Ureter (tissue), 1 donor: ENCODE measurements at regions not wholly inside any gene's neighbourhood (a gene's known extent, or its start where the extent isn't known, plus 50 kb on each side); places are given as distances from the start of the nearest gene placed in this dataset.
"Not testable (repeated sequence)": the region's sequence is repeated elsewhere in the genome, so short reads cannot be mapped to it uniquely, and the experiment has no call there.

ENCODE experiments used
- DNase-seq: peaks from one replicate; pipeline ENCODE4 v3.0.0-alpha.2; 2020; ENCODE audit warnings: low spot score
- donor health status: DM: yes; HTN: yes; CAD: no.

DNA sequence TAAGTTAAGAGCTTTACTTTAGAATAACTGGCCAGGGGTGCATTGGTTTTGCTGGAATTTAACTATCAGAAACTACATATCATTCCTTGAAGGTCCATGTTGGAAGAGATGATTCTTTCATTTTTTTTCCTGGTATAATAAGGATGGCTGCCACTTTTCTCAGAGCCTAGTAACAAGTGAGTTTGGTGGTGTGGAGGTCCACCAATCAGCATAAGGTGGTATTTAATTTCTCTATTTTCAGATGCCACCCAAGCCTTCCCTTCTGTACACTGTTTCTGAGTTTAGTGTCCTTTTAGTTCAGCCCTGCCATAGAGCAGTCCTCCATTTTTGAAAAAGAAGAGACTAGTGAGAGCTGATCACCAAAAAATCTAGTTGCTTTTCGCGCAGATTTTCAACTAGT lies 386.3 kb downstream of the USP25 start:
- no peak for DNase-seq

- no peak for DNase-seq
These were observed 387.0 kb downstream of the USP25 start for GRCh38 chr21:16116798-16117197.

- DNase-seq = no peak
These were observed 387.5 kb downstream of the USP25 start for GRCh38 chr21:16117331-16117730.

GRCh38 chr21:16117851-16118590 lies 388.2 kb downstream of the USP25 start:
- no peak for DNase-seq

- no peak for DNase-seq
These were observed 394.8 kb downstream of the USP25 start for GRCh38 chr21:16124378-16125138.

DNA sequence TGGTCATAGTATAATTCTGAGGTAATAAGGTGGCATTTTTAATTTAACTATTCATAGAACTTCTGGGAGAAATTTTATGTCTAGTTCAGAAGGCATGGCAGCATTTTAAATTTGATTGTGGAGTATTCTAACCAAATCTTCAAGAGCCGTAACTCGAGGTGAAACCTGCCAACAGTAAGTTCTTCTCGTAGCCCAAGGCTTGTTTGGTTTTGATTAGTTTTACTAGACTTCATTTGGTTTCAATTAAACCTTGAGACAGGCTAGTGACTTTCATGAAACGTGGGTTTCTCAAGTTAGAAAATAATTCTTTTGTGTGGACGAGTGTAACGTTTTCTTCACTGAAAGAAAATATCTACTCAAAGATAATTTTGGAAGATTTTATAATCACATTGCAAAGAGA lies 395.5 kb downstream of the USP25 start:
- no peak for DNase-seq

GRCh38 chr21:16132453-16132852 lies 402.7 kb downstream of the USP25 start:
- DNase-seq = not testable (repeated sequence)

DNA sequence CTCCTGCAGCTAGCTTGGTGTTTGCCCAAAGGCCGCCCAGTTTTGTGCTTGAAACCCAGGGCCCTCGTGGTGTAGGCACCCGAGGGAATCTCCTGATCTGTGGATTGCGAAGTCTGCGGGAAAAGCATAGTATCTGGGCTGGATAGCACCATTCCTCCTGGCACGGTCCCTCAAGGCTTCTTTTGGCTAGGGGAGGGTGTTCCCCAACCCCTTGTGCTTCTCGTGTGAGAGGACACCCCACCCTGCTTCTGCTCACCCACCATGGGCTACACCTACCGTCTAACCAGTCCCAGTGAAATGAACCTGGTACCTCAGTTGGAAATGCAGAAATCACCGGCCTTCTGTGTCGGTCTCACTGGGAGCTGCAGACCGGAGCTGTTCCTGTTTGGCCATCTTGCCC lies 403.5 kb downstream of the USP25 start:
- DNase-seq = no peak

DNA sequence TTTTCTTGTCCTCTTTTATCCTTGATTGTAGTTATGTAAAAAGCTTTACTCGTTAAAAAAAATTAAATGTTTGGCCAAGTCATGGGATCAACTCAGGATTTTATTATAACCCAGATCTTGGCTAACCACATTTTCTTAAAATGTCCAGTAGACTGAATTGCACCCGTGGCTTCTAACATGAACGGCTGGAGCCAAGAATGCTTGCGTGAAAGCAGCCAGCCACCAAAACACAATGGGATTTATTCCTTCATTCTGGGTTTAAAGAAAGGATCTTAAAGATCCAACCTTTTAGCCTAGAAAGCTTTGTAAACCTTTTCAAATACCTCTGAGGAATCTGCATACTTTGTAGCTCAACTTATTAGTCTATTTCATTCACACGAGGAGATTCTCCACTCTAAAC lies 404.4 kb downstream of the USP25 start:
- no peak for DNase-seq

DNA sequence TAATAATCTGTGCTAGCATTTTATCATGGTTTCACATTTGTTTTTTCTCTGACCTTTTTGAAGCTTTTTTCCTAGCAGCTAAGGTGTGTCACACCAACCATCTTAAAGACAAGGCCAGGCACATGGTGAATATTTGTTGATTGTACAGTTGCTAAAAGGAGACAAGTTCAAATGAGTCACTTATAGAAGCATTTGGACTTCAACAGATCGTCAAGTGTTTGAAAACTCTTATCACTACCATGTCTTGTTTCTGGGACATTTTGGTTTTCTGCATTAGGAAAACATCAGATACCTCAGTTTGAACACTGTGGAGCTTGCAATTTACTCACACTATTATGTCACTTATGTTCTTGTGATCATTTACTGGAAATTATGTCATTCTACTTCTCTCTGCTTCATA lies 407.3 kb downstream of the USP25 start:
- DNase-seq = no peak

- DNase-seq = no peak
These were observed 415.3 kb downstream of the USP25 start for GRCh38 chr21:16145052-16145451.

GRCh38 chr21:16145479-16145878 lies 415.7 kb downstream of the USP25 start:
- no peak for DNase-seq

DNA sequence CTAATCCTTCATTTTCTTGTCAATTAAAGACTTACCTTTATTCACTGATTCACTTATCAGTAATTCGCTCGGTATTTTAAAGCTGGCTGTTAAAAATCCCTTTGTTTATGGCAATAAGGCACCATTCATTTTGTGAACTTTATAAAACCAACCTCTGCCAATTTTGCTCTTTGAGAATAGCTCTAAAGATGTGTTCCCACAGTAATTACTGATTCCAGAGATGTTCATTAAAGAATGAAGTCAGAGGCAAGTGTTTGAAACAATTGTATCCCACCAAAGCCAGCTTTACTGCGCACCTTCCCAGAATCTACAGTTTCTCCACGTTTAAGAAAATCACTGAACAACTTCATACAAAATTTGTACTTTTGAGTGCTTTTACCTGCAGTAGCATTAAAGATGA lies 424.5 kb downstream of the USP25 start:
- no peak for DNase-seq

DNA sequence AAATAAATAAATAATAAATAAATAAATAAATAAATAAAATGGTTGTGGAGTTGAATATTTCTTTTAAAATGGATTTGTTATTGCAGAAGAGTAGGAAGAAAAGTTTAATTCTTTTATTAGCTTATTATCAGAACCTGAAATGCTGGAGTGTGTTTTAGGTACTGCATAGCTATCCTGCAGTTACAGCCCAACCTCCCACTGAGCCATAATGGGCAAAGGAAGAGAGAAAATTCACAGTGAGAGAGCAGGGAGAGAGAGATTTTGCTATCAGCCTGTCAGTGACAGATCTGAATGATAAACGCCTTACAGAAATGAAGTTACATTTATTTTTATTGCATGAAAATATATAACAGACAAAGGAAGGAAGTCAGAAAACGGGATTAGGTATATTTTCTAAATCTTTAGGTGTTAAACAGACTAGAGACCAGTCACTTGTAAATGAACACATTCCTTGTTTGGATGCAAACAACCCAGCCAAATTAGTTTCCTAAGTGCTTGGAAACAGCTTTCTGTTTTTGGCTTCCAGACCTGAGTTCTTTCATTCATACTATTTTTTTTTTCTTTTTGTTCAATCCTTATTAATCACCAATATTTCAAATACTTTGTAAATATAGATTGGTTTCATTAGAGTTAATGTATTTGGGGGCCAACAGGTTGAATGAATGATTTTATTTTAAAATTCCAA lies 425.3 kb downstream of the USP25 start:
- no peak for DNase-seq

DNA sequence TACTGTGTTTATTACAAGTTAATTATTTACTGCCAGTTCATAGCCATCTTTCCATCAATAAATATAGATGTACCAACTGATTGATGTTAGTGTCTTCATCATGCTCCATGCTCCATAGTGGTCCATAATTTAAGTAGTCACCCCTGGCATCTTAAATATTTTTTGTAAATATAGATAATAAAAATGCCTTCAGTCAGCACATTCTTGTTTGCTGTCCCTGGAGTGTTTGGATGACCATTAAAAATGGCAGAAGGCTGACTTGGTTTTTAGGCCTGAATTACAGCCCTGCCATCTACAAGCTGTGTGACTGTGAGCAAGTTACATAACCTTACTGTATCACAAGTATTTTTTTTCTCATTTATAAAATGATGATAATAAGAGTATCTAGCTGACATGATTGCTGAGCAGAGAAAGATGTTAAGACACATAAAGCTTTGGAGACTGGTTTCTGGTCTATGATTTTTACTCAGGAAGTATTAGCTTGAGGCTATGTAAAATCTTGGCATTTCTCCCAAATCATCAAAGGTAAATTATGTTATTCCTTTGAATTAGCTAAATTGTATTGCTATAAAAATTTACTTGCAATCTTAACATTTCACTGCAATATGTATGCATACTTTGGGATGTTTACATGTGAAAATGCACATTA lies 427.2 kb downstream of the USP25 start:
- DNase-seq = no peak

DNA sequence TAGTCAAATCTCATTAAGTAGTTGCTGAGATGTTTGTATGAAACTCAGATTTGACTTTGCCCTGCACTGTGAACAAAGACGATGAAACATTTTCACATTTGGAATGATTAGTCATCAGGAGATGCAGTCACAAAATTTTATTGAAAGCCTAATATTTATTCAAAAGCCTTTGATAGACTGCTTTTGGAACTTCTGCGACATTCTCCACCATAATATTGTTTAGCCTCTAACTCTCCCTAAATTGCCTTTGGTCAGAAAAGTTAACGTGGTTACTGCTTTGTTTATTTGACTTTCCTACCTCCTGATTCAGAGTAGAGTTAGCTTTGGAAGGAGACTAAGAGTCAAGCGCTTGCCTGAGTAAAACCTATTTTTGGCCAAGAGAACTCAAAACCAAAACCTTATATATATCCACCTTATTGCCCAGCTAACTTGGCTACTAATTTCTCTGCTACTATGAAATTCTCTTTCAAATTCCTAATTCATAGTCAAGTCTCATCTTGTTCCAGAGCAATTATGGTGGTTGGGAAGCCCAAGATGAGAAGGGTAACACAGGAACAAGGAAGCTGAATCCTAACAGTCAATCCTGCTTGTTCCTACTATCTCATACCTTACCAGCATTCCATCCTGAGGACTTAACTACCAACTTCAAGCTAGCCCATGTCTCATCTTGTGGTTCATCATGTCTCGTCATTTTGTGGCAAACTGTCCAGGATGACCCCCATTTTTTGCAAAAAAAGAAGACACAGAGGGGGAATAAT lies 429.6 kb downstream of the USP25 start:
- DNase-seq = no peak

- DNase-seq = no peak
These were observed 430.2 kb downstream of the USP25 start for GRCh38 chr21:16159971-16160350.

GRCh38 chr21:16162953-16163352 lies 433.2 kb downstream of the USP25 start:
- DNase-seq = no peak

GRCh38 chr21:16169102-16169511 lies 439.3 kb downstream of the USP25 start:
- no peak for DNase-seq

GRCh38 chr21:16169779-16170178 lies 440.0 kb downstream of the USP25 start:
- DNase-seq = no peak

- DNase-seq = no peak
These were observed 446.8 kb downstream of the USP25 start for GRCh38 chr21:16176570-16176969.

DNA sequence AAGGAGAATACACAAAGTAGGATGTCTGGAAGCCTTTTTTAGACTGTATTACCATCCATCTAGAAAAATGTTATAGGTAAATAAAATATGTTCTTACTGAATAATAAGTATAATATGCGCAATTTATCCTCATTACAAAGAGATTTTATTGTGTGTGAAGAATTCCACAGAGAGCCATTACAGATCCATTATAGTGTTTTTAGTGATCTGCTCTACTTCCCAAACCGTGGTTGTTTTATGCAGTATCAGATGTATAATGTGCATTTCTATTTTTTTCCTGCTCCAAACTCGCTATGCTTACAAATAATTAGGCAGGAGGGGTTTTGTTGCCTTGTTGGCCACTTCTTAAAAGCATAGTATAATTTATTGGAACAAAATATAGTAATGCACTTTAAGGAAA lies 447.8 kb downstream of the USP25 start:
- no peak for DNase-seq
